Natural killer cell (primary cell): ENCODE measurements at regions not wholly inside any gene's neighbourhood (a gene's known extent, or its start where the extent isn't known, plus 50 kb on each side); places are given as distances from the start of the nearest gene placed in this dataset.
A peak's percentile ranks its signal among the peaks of the same experiment; 100 is the strongest.
"Not testable (repeated sequence)": the region's sequence is repeated elsewhere in the genome, so short reads cannot be mapped to it uniquely, and the experiment has no call there.

Experiments used
- ATAC-seq, 3 donors: fragments of 150-1000 bp in 2 of 3; fragments of 200-7000 bp in 1 of 3; cut with Tn5 transposase; 1 replicate in 1 of 3; 2 replicates in 2 of 3; pipeline ENCODE4 v1.10.0; 2021; ENCODE audit warnings: mild to moderate bottlenecking in 2 of 3, moderate library complexity in 2 of 3
- DNase-seq, 2 donors: peaks; one replicate each; pipeline versions ENCODE4 v3.0.0 to v3.0.0-alpha.2; 2013 to 2021; ENCODE audit warnings: mixed read lengths in 1 of 2
- H3K27ac ChIP-seq: one replicate; pipeline ENCODE4 v1.5.1; 2013; ENCODE audit warnings: mild to moderate bottlenecking, low read length
- H3K27me3 ChIP-seq: one replicate; pipeline ENCODE4 v1.6.1; 2013; ENCODE audit warnings: low read length; ENCODE audit not compliant: control insufficient read depth, insufficient read depth
- H3K36me3 ChIP-seq: one replicate; pipeline ENCODE4 v1.6.1; 2013; ENCODE audit warnings: low read length; ENCODE audit not compliant: control insufficient read depth, insufficient read depth
- H3K4me1 ChIP-seq: one replicate; pipeline ENCODE4 v1.6.1; 2013; ENCODE audit warnings: low read length; ENCODE audit not compliant: control insufficient read depth, insufficient read depth
- H3K4me3 ChIP-seq: one replicate; pipeline ENCODE4 v1.5.1; 2013; ENCODE audit warnings: low read length
- H3K9me3 ChIP-seq: one replicate; pipeline ENCODE4 v1.6.1; 2013; ENCODE audit warnings: low read length; ENCODE audit not compliant: control insufficient read depth, insufficient read depth
- H3K27ac Mint-ChIP-seq, 2 donors: one replicate each; pipeline ENCODE4 v1.8.0; 2022; ENCODE audit warnings: mild to moderate bottlenecking in 2 of 2, mixed read lengths in 2 of 2, moderate library complexity in 1 of 2
- H3K27me3 Mint-ChIP-seq, 2 donors: one replicate each; pipeline ENCODE4 v1.8.0; 2022; ENCODE audit warnings: low read depth in 2 of 2, mixed read lengths in 2 of 2
- H3K36me3 Mint-ChIP-seq: one replicate; pipeline ENCODE4 v1.8.0; 2022; ENCODE audit warnings: mixed read lengths
- H3K4me1 Mint-ChIP-seq, 2 donors: one replicate each; pipeline ENCODE4 v1.8.0; 2022; ENCODE audit warnings: mixed read lengths in 2 of 2
- H3K4me3 Mint-ChIP-seq: one replicate; pipeline ENCODE4 v1.8.0; 2022; ENCODE audit warnings: mild to moderate bottlenecking, moderate library complexity, mixed read lengths
- H3K9me3 Mint-ChIP-seq, 2 donors: one replicate each; pipeline ENCODE4 v1.8.0; 2022; ENCODE audit warnings: mixed read lengths in 2 of 2
- WGBS: methylation state at CpG from one replicate; pipeline ENCODE4 v1.1.7; 2013; ENCODE audit warnings: missing lambda C conversion rate; ENCODE audit not compliant: insufficient coverage; 5-methylcytosine and 5-hydroxymethylcytosine counted together
- intact Hi-C: fragments of 100-400 bp; cut with micrococcal nuclease; formaldehyde crosslinking; loops from one replicate; pipeline ENCODE4 v1.14.2; 2022
- TF ChIP-seq, protein P1 (sequence below): fragments of 200-600 bp; IDR thresholded peaks from one replicate; pipeline ENCODE4 v1.8.0; 2022; ENCODE audit warnings: antibody characterized with exemption

DNA sequence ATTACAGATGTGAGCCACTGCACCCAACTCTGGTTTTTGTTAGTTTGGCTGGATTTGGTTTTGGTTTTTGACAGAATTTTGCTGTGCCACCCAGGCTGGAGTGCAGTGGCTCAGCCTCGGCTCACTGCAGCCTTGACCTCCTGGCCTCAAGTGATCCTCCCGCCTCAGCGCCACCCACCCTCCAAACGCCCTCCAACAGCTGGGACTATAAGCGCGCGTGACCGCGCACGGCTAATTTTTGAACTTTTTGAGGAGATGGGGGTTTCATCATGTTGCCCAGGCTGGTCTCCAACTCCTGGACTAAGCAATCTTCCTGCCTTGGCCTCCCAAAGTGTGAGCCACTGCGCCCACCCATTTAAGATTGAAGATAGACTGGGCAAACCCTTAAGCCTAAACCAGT, 84.4 kb upstream of the RPRML start:
- H3K27ac ChIP-seq, result no peak overlapping the region
- intact Hi-C loops, result no loop called here
- ATAC-seq (no peak), DNase-seq (no peak)
- Mint-ChIP-seq H3K4me3 (no peak overlapping the region), H3K36me3 (no peaks in the 10 kb centered on the region), H3K9me3 (no peaks in the 10 kb centered on the region), H3K27me3 (no peaks in the 10 kb centered on the region), H3K27ac (no peak overlapping the region), H3K4me1 (peaks cover 15 to 18% of the 10 kb centered on the region in 2 donors)
- 96% methylated on average over 11 of the region's 11 CpGs for WGBS
- no peaks in the 10 kb centered on the region for H3K9me3 ChIP-seq
- H3K36me3 ChIP-seq, result no peaks in the 10 kb centered on the region
- H3K4me3 ChIP-seq, result no peak overlapping the region
- TF ChIP-seq, protein P1, sequence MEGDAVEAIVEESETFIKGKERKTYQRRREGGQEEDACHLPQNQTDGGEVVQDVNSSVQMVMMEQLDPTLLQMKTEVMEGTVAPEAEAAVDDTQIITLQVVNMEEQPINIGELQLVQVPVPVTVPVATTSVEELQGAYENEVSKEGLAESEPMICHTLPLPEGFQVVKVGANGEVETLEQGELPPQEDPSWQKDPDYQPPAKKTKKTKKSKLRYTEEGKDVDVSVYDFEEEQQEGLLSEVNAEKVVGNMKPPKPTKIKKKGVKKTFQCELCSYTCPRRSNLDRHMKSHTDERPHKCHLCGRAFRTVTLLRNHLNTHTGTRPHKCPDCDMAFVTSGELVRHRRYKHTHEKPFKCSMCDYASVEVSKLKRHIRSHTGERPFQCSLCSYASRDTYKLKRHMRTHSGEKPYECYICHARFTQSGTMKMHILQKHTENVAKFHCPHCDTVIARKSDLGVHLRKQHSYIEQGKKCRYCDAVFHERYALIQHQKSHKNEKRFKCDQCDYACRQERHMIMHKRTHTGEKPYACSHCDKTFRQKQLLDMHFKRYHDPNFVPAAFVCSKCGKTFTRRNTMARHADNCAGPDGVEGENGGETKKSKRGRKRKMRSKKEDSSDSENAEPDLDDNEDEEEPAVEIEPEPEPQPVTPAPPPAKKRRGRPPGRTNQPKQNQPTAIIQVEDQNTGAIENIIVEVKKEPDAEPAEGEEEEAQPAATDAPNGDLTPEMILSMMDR, result no peak
- H3K4me1 ChIP-seq, result no peaks in the 10 kb centered on the region
- H3K27me3 ChIP-seq, result no peaks in the 10 kb centered on the region

DNA sequence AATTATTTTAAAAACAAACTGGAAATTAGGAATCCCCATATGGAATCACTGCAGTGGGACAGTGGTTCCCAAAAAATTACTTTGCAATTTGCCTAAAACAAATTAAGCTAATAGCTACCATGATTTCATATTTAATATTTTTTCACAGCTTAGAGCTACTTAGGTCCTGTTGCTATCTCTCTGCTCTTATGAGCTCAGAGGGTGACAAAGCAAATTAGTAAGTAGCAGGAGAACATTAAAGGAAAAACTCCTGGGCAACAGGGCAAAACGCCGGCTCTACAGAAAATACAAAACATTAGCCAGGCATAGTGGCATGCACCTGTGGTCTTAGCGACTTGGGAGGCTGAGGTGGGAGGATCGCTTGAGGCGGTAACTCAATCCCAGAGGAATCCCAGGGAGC, 83.8 kb upstream of the RPRML start:
- H3K27me3 ChIP-seq, H3K27ac Mint-ChIP-seq, H3K9me3 Mint-ChIP-seq, intact Hi-C loops, H3K36me3 ChIP-seq, H3K4me1 ChIP-seq, DNase-seq, H3K4me3 Mint-ChIP-seq, ATAC-seq, H3K4me3 ChIP-seq, H3K36me3 Mint-ChIP-seq, H3K27me3 Mint-ChIP-seq, H3K27ac ChIP-seq, H3K9me3 ChIP-seq: not testable (repeated sequence)
- H3K4me1 Mint-ChIP-seq, result peaks cover 15% of the 10 kb centered on the region in 2 donors
- WGBS, result 99% methylated on average over 5 of the region's 5 CpGs

DNA sequence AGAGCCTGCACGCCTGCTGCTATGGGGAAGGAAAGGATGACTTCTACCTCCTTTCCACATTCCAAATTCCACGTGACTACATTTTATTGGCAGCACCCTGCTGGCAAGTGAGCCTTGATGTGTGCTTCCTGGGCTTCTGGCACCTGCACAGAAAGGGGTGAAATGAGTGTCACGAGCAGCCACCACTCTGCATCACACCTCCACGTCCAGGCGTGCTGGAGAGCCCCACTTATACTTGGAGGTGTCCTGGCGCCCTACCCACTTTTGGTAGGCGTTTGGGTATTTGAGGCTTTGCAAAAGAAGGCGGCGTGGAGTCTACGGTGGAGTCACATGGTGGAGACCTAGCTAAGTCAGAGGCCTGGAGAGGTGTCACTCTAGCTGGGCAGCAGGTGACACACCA, 81.0 kb upstream of the RPRML start:
- ATAC-seq, DNase-seq, H3K9me3 ChIP-seq, H3K27ac Mint-ChIP-seq, intact Hi-C loops, H3K4me3 Mint-ChIP-seq, H3K36me3 Mint-ChIP-seq, H3K36me3 ChIP-seq, H3K27me3 Mint-ChIP-seq, H3K4me3 ChIP-seq, H3K9me3 Mint-ChIP-seq, H3K27me3 ChIP-seq, H3K4me1 Mint-ChIP-seq, H3K4me1 ChIP-seq, H3K27ac ChIP-seq: not testable (repeated sequence)
- WGBS, result 86% methylated on average over 9 of the region's 10 CpGs

DNA sequence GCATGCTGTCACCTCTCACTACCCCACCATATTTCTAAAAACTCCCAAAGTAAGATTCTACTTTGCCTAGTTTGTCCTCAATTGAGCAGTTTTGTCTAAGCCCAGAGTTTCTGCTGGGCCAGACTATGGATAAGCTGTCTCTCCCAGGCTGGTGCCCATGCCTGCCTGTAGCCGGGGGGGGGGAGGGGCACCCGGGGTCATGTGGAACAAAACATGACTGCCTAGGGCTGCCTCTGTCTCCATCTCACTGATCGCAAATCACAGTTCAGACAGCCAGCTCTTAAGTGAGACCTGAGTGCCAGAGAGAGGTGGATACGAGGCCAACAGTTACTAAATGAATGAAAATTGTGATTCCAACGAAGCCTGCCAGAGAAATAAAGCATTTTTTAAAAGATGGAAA, 78.8 kb upstream of the RPRML start:
- Histone ChIP-seq H3K4me1 (no peaks in the 10 kb centered on the region), H3K36me3 (peaks cover 15% of the 10 kb centered on the region), H3K27ac (no peak overlapping the region), H3K4me3 (no peak overlapping the region), H3K9me3 (no peaks in the 10 kb centered on the region), H3K27me3 (no peaks in the 10 kb centered on the region)
- Mint-ChIP-seq H3K4me3 (no peak overlapping the region), H3K27me3 (no peaks in the 10 kb centered on the region), H3K36me3 (no peaks in the 10 kb centered on the region), H3K27ac (peak overlapping the region in 1 of 2 donors; percentile 39), H3K9me3 (no peaks in the 10 kb centered on the region), H3K4me1 (no peaks in the 10 kb centered on the region)
- TF ChIP-seq, protein P1, result no peak
- ATAC-seq (no peak), DNase-seq (no peak)
- intact Hi-C loops, result no loop called here
- 95% methylated on average over 5 of the region's 5 CpGs for WGBS

DNA sequence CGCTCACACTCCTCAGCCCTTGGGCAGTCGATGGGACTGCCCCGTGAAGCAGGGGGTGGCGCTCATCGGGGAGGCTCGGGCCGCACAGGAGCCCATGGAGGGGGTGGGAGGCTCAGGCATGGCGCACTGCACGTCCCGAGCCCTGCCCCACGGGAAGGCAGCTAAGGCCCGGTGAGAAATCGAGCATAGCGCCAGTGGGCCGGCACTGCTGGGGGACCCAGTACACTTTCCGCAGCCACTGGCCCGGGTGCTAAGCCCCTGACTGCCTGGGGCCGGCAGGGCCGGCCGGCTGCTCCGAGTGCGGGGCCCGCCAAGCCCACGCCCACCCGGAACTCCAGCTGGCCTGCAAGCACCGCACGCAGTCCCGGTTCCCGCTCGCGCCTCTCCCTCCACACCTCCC, 78.2 kb upstream of the RPRML start:
- H3K27me3 Mint-ChIP-seq, H3K4me1 ChIP-seq, DNase-seq, ATAC-seq, intact Hi-C loops, H3K27me3 ChIP-seq, H3K9me3 Mint-ChIP-seq, H3K4me3 ChIP-seq, H3K27ac Mint-ChIP-seq, H3K4me1 Mint-ChIP-seq, H3K27ac ChIP-seq, H3K36me3 Mint-ChIP-seq, H3K4me3 Mint-ChIP-seq, H3K9me3 ChIP-seq: not testable (repeated sequence)
- 98% methylated on average over 31 of the region's 31 CpGs for WGBS
- H3K36me3 ChIP-seq, result peaks cover 16% of the 10 kb centered on the region

DNA sequence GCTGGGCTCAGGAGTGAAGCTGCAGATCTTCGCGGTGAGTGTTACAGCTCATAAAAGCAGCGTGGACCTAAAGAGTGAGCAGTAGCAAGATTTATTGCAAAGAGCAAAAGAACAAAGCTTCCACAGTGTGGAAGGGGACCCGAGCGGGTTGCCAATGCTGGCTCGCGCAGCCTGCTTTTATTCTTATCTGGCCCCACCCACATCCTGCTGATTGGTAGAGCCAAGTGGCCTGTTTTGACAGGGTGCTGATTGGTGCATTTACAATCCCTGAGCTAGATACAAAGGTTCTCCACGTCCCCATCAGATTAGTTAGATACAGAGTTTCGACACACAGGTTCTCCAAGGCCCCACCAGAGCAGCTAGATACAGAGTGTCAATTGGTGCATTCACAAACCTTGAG, 77.6 kb upstream of the RPRML start:
- H3K36me3 ChIP-seq, result peaks cover 17% of the 10 kb centered on the region
- H3K27me3 Mint-ChIP-seq, H3K4me1 Mint-ChIP-seq, H3K4me1 ChIP-seq, DNase-seq, H3K27me3 ChIP-seq, H3K27ac ChIP-seq, H3K4me3 ChIP-seq, ATAC-seq, H3K4me3 Mint-ChIP-seq, H3K36me3 Mint-ChIP-seq, intact Hi-C loops, H3K9me3 ChIP-seq, H3K27ac Mint-ChIP-seq, H3K9me3 Mint-ChIP-seq: not testable (repeated sequence)
- WGBS, result 100% methylated on average over 4 of the region's 9 CpGs
